ENCODE measurements at regions not wholly inside any gene's neighbourhood (a gene's known extent, or its start where the extent isn't known, plus 50 kb on each side); places are given as distances from the start of the nearest gene placed in this dataset.

DNA sequence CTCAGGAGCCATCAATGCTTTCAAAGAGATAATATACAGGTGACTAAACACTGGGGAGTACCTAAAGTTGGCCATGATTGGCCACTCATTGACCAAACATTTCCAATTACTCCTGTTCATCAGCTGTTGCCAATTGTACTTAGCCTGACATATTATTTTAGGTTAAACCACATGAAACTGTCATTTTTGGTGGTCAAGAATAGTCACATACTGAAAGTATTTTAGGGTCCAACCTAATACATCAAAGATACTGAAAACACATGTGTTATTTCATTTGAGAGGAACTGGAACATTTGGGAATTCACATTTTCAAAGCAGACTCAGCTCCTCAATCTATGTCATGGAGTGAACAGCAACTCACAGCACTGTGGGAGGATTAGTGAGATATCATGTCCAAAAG, 63.9 kb upstream of the KCNA5 start:
- DNase-seq (ENCODE audit: low read depth, low spot score) (no peak), FAIRE-seq (no peak)
- dilution Hi-C loops (cut with MboI; ENCODE audit: extremely low pct_ligation_motif_present, low sequenced_read_pairs) = no loop called here
- TF ChIP-seq FOS (IDR thresholded peaks at IDR 0.05; ENCODE audit: borderline replicate concordance, insufficient read depth, low read length) (no peak), EZH2 (IDR thresholded peaks at IDR 0.05; ENCODE audit: borderline replicate concordance, low read depth, low read length, severe bottlenecking) (no peak), MYC (IDR thresholded peaks at IDR 0.05; ENCODE audit: low read depth, low read length) (no peak), GATA2 (IDR thresholded peaks at IDR 0.05; ENCODE audit: insufficient read depth, insufficient read length, low read depth, low read length) (no peak), MAX (IDR thresholded peaks at IDR 0.05; ENCODE audit: insufficient read depth, insufficient read length) (no peak), POLR2A (IDR thresholded peaks at IDR 0.05; ENCODE audit: low read depth, low read length) (no peak), POLR2AphosphoS5 (IDR thresholded peaks at IDR 0.05; ENCODE audit: insufficient read depth, low read depth, low read length) (no peak), JUN (IDR thresholded peaks at IDR 0.05; ENCODE audit: borderline replicate concordance, insufficient read depth, insufficient read length, low read depth) (no peak), CTCF (IDR thresholded peaks at IDR 0.05; ENCODE audit: extremely low read depth in 1 of 2, insufficient read depth in 1 of 2, low read depth in 1 of 2, low read length in 2 of 2) (no peak)
- BruUV-seq (replicated peaks) = no TSS peak
- Histone ChIP-seq H3K27ac (ENCODE audit: insufficient read depth, low read depth, low read length) (no peak overlapping the region), H4K20me1 (replicated peaks; ENCODE audit: control insufficient read depth, extremely low read depth, insufficient read depth, low read length) (no peaks in the 10 kb centered on the region), H3K36me3 (ENCODE audit: control insufficient read depth in 2 of 2, extremely low read depth in 1 of 2, insufficient read depth in 2 of 2, low read length in 2 of 2) (no peaks in the 10 kb centered on the region), H3K9ac (replicated peaks; ENCODE audit: extremely low read depth, insufficient read depth, low read length) (no peak overlapping the region), H3K4me2 (ENCODE audit: insufficient read depth, low read length) (no peak overlapping the region), H3K79me2 (ENCODE audit: control insufficient read depth, insufficient read depth, low read length) (no peaks in the 10 kb centered on the region), H2AFZ (ENCODE audit: low read depth, low read length) (no peak overlapping the region), H3K9me3 (replicated peaks; ENCODE audit: control insufficient read depth, insufficient read depth, low read length) (no peaks in the 10 kb centered on the region), H3K4me3 (replicated peaks in 1 of 3; ENCODE audit: insufficient read depth in 1 of 3, low read depth in 1 of 3, low read length in 3 of 3) (no peak overlapping the region), H3K4me1 (ENCODE audit: control insufficient read depth, extremely low read depth, insufficient read depth, low read length) (no peaks in the 10 kb centered on the region), H3K9me1 (replicated peaks; ENCODE audit: control insufficient read depth, extremely low read depth, insufficient read depth, low read length) (no peaks in the 10 kb centered on the region), H3K27me3 (ENCODE audit: control insufficient read depth in 2 of 2, insufficient read depth in 2 of 2, low read length in 2 of 2) (no peaks in the 10 kb centered on the region)
- intact Hi-C loops (cut with micrococcal nuclease) = no loop called here
- ChIA-PET CTCF (interaction anchor here (1.6 kb wide), 1 partner anchor 124 kb away, joined by 4 read pairs; no protein-coding TSS in a partner anchor), POLR2A (no interaction called here)
